ENCODE measurements at regions not wholly inside any gene's neighbourhood (a gene's known extent, or its start where the extent isn't known, plus 50 kb on each side); places are given as distances from the start of the nearest gene placed in this dataset.
"Not testable (repeated sequence)": the region's sequence is repeated elsewhere in the genome, so short reads cannot be mapped to it uniquely, and the experiment has no call there.

- H3K9me3 ChIP-seq, result no peaks in the 10 kb centered on the region
- peaks cover 0 to 10% (median 3%) of the 10 kb centered on the region in 3 donors for H3K4me1 ChIP-seq
- intact Hi-C loops (cut with DNase I), result no loop called here
- no peak for DNase-seq
- no peak overlapping the region for H3K27ac ChIP-seq
- no peak overlapping the region for H3K4me3 ChIP-seq
- H3K27me3 ChIP-seq, result no peaks in the 10 kb centered on the region
- no peaks in the 10 kb centered on the region for H3K36me3 ChIP-seq
- TF ChIP-seq POLR2A (IDR thresholded peaks at IDR 0.05), result no peak
- TF ChIP-seq, protein P1, sequence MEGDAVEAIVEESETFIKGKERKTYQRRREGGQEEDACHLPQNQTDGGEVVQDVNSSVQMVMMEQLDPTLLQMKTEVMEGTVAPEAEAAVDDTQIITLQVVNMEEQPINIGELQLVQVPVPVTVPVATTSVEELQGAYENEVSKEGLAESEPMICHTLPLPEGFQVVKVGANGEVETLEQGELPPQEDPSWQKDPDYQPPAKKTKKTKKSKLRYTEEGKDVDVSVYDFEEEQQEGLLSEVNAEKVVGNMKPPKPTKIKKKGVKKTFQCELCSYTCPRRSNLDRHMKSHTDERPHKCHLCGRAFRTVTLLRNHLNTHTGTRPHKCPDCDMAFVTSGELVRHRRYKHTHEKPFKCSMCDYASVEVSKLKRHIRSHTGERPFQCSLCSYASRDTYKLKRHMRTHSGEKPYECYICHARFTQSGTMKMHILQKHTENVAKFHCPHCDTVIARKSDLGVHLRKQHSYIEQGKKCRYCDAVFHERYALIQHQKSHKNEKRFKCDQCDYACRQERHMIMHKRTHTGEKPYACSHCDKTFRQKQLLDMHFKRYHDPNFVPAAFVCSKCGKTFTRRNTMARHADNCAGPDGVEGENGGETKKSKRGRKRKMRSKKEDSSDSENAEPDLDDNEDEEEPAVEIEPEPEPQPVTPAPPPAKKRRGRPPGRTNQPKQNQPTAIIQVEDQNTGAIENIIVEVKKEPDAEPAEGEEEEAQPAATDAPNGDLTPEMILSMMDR (IDR thresholded peaks at IDR 0.05), result no peak
- WGBS, 2 donors, result 76 to 82% methylated on average over 2 of the region's 2 CpGs
These were observed 310.1 kb upstream of the RASGEF1B start for GRCh38 chr4:81781799-81782198.

- H3K4me1 ChIP-seq; DNase-seq; H3K36me3 ChIP-seq; H3K27ac ChIP-seq; H3K9me3 ChIP-seq; intact Hi-C loops (cut with DNase I); H3K27me3 ChIP-seq; H3K4me3 ChIP-seq: not testable (repeated sequence)
- WGBS, 2 donors, result 82 to 86% methylated on average over 3 of the region's 3 CpGs
These were observed 306.0 kb upstream of the RASGEF1B start for GRCh38 chr4:81777718-81778117.

DNA sequence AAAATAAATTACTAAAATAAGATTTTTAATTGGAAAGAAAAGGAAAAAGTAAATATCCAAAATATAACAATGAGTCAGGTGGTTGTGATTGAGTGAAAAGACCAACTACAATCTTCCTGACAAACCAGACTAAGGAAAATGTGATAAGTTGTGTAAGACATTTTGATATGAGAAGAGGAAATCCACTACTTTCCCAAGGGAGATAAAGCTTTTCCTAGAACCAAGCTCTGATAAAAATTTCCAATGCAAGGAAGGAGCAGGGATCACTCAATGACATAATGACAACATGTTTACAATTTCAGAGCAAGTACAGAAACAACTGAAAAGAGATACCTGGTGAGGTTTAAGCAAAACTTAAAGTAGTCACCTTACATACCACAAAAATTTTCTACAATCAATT is 305.1 kb upstream of the RASGEF1B start:
- Histone ChIP-seq H3K27me3 (no peaks in the 10 kb centered on the region), H3K27ac (no peak overlapping the region), H3K4me3 (no peak overlapping the region), H3K4me1 (no peaks in the 10 kb centered on the region), H3K9me3 (no peaks in the 10 kb centered on the region), H3K36me3 (no peaks in the 10 kb centered on the region)
- DNase-seq, result no peak
- intact Hi-C loops (cut with DNase I), result no loop called here
- TF ChIP-seq, protein P1 (IDR thresholded peaks at IDR 0.05), result no peak
- TF ChIP-seq POLR2A (IDR thresholded peaks at IDR 0.05), result no peak

GRCh38 chr4:81773557-81773956 is 301.9 kb upstream of the RASGEF1B start:
- Histone ChIP-seq H3K27ac (no peak overlapping the region), H3K4me1 (no peaks in the 10 kb centered on the region), H3K4me3 (no peak overlapping the region), H3K9me3 (no peaks in the 10 kb centered on the region), H3K27me3 (no peaks in the 10 kb centered on the region), H3K36me3 (no peaks in the 10 kb centered on the region)
- intact Hi-C loops (cut with DNase I), result no loop called here
- TF ChIP-seq, protein P1 (IDR thresholded peaks at IDR 0.05), result no peak
- no peak for TF ChIP-seq POLR2A (IDR thresholded peaks at IDR 0.05)
- no peak for DNase-seq
- 89 to 92% methylated on average over 3 of the region's 3 CpGs for WGBS, 2 donors

- Histone ChIP-seq H3K4me1 (no peaks in the 10 kb centered on the region), H3K27ac (no peak overlapping the region), H3K4me3 (no peak overlapping the region), H3K9me3 (no peaks in the 10 kb centered on the region), H3K27me3 (no peaks in the 10 kb centered on the region), H3K36me3 (no peaks in the 10 kb centered on the region)
- TF ChIP-seq, protein P1 (IDR thresholded peaks at IDR 0.05), result no peak
- TF ChIP-seq POLR2A (IDR thresholded peaks at IDR 0.05), result no peak
- intact Hi-C loops (cut with DNase I), result no loop called here
- no peak for DNase-seq
- WGBS, 2 donors, result 81 to 88% methylated on average over 1 of the region's 1 CpG
These were observed 300.0 kb upstream of the RASGEF1B start for GRCh38 chr4:81771721-81772120.

GRCh38 chr4:81769244-81769643 is 297.5 kb upstream of the RASGEF1B start:
- TF ChIP-seq, protein P1 (IDR thresholded peaks at IDR 0.05), result no peak
- no peak for TF ChIP-seq POLR2A (IDR thresholded peaks at IDR 0.05)

More at GRCh38 chr4:81769244-81769643, 297.5 kb upstream of the RASGEF1B start:
- H3K4me3 ChIP-seq, result no peak overlapping the region
- intact Hi-C loops (cut with DNase I), result no loop called here
- H3K36me3 ChIP-seq, result no peaks in the 10 kb centered on the region
- no peaks in the 10 kb centered on the region for H3K9me3 ChIP-seq
- no peaks in the 10 kb centered on the region for H3K4me1 ChIP-seq
- DNase-seq, result no peak
- H3K27ac ChIP-seq, result no peak overlapping the region
- 94 to 100% methylated on average over 2 of the region's 2 CpGs for WGBS, 2 donors
- H3K27me3 ChIP-seq, result no peaks in the 10 kb centered on the region

Data from esophagus squamous epithelium (tissue), 5 donors.